ENCODE measurements at regions not wholly inside any gene's neighbourhood (a gene's known extent, or its start where the extent isn't known, plus 50 kb on each side); places are given as distances from the start of the nearest gene placed in this dataset.

- H3K4me1 ChIP-seq (ENCODE audit: insufficient read depth, low read length): no peaks in the 10 kb centered on the region
- POLR2A ChIA-PET: no interaction called here
- no peaks in the 10 kb centered on the region for H3K4me1 Mint-ChIP-seq (ENCODE audit: low read depth)
- no peaks in the 10 kb centered on the region for H3K27me3 ChIP-seq (ENCODE audit: control insufficient read depth in 1 of 2, insufficient read depth in 2 of 2, low read length in 2 of 2)
- CTCF ChIA-PET: no interaction called here
- no peaks in the 10 kb centered on the region for H3K36me3 ChIP-seq (ENCODE audit: insufficient read depth, low read length)
- H3K9me3 Mint-ChIP-seq: peaks cover 7% of the 10 kb centered on the region
- H3K36me3 Mint-ChIP-seq (ENCODE audit: low read depth): no peaks in the 10 kb centered on the region
- ATAC-seq (ENCODE audit: poor library complexity) (no peak), DNase-seq (no peak)
- no peak overlapping the region for H3K4me3 ChIP-seq (ENCODE audit: low read length)
- no peak overlapping the region for H3K4me3 Mint-ChIP-seq
- no peak overlapping the region for H3K27ac Mint-ChIP-seq
- no peak overlapping the region for H3K27ac ChIP-seq (ENCODE audit: low read depth in 1 of 2, low read length in 2 of 2)
- TF ChIP-seq CTCF (IDR thresholded peaks at IDR 0.05): no peak
- H3K27me3 Mint-ChIP-seq: no peaks in the 10 kb centered on the region
- H3K9me3 ChIP-seq (ENCODE audit: control insufficient read depth in 1 of 2, insufficient read depth in 1 of 2, low read length in 2 of 2): no peaks in the 10 kb centered on the region
- intact Hi-C loops (cut with DNase I, micrococcal nuclease): no loop called here
Measured at GRCh38 chr14:71221119-71221518, 313.9 kb downstream of the PCNX1 start.

- no peaks in the 10 kb centered on the region for H3K9me3 ChIP-seq (ENCODE audit: control insufficient read depth in 1 of 2, insufficient read depth in 1 of 2, low read length in 2 of 2)
- H3K4me1 ChIP-seq (ENCODE audit: insufficient read depth, low read length): no peaks in the 10 kb centered on the region
- no peaks in the 10 kb centered on the region for H3K4me1 Mint-ChIP-seq (ENCODE audit: low read depth)
- CTCF ChIA-PET: no interaction called here
- H3K4me3 Mint-ChIP-seq: no peak overlapping the region
- H3K27me3 Mint-ChIP-seq: no peaks in the 10 kb centered on the region
- POLR2A ChIA-PET: no interaction called here
- H3K36me3 Mint-ChIP-seq (ENCODE audit: low read depth): no peaks in the 10 kb centered on the region
- no peak for DNase-seq
- H3K9me3 Mint-ChIP-seq: no peaks in the 10 kb centered on the region
- H3K36me3 ChIP-seq (ENCODE audit: insufficient read depth, low read length): no peaks in the 10 kb centered on the region
- no peak overlapping the region for H3K27ac Mint-ChIP-seq
- H3K4me3 ChIP-seq (ENCODE audit: low read length): no peak overlapping the region
- no peaks in the 10 kb centered on the region for H3K27me3 ChIP-seq (ENCODE audit: control insufficient read depth in 1 of 2, insufficient read depth in 2 of 2, low read length in 2 of 2)
- intact Hi-C loops (cut with DNase I, micrococcal nuclease): no loop called here
- H3K27ac ChIP-seq (ENCODE audit: low read depth in 1 of 2, low read length in 2 of 2): no peak overlapping the region
- no peak for TF ChIP-seq CTCF (IDR thresholded peaks at IDR 0.05)
- no peak for ATAC-seq (ENCODE audit: poor library complexity)
Measured at GRCh38 chr14:71225113-71225512, 317.9 kb downstream of the PCNX1 start.

GRCh38 chr14:71228711-71229110 is 321.5 kb downstream of the PCNX1 start:
- Mint-ChIP-seq H3K9me3 (no peaks in the 10 kb centered on the region), H3K27ac (no peak overlapping the region), H3K27me3 (no peaks in the 10 kb centered on the region), H3K36me3 (ENCODE audit: low read depth) (no peaks in the 10 kb centered on the region), H3K4me1 (ENCODE audit: low read depth) (no peaks in the 10 kb centered on the region), H3K4me3 (no peak overlapping the region)
- Histone ChIP-seq H3K9me3 (ENCODE audit: control insufficient read depth in 1 of 2, insufficient read depth in 1 of 2, low read length in 2 of 2) (no peaks in the 10 kb centered on the region), H3K27me3 (ENCODE audit: control insufficient read depth in 1 of 2, insufficient read depth in 2 of 2, low read length in 2 of 2) (no peaks in the 10 kb centered on the region), H3K4me3 (ENCODE audit: low read length) (no peak overlapping the region), H3K4me1 (ENCODE audit: insufficient read depth, low read length) (no peaks in the 10 kb centered on the region), H3K36me3 (ENCODE audit: insufficient read depth, low read length) (no peaks in the 10 kb centered on the region), H3K27ac (ENCODE audit: low read depth in 1 of 2, low read length in 2 of 2) (no peak overlapping the region)
- DNase-seq (no peak), ATAC-seq (ENCODE audit: poor library complexity) (no peak)
- TF ChIP-seq CTCF (IDR thresholded peaks at IDR 0.05): no peak
- ChIA-PET POLR2A (no interaction called here), CTCF (interaction anchor here (0.6 kb wide), 1 partner anchor 154 kb away, joined by 3 read pairs; no protein-coding TSS in a partner anchor)
- intact Hi-C loops (cut with DNase I, micrococcal nuclease): no loop called here
